GM12864 (cell line): ENCODE measurements at regions not wholly inside any gene's neighbourhood (a gene's known extent, or its start where the extent isn't known, plus 50 kb on each side); places are given as distances from the start of the nearest gene placed in this dataset.
"Not testable (repeated sequence)": the region's sequence is repeated elsewhere in the genome, so short reads cannot be mapped to it uniquely, and the experiment has no call there.

Experiments
- DNase-seq: peaks from one replicate; pipeline ENCODE4 v3.0.0-alpha.2; 2011; ENCODE audit warnings: low read depth
- H3K4me3 ChIP-seq: 2 replicates; pipeline ENCODE4 v1.5.1; 2011; ENCODE audit warnings: mild to moderate bottlenecking, low read depth, low read length, control low read depth
- CTCF ChIP-seq: IDR thresholded peaks from 2 replicates; pipeline ENCODE4 v1.5.1; 2011; ENCODE audit warnings: low read depth, mild to moderate bottlenecking, moderate library complexity, low read length, control low read depth, inconsistent platforms; ENCODE audit errors: missing control alignments

GRCh38 chr2:113386780-113387433, 50.6 kb upstream of the ZNG1B start:
- not testable (repeated sequence) for H3K4me3 ChIP-seq, DNase-seq

DNA sequence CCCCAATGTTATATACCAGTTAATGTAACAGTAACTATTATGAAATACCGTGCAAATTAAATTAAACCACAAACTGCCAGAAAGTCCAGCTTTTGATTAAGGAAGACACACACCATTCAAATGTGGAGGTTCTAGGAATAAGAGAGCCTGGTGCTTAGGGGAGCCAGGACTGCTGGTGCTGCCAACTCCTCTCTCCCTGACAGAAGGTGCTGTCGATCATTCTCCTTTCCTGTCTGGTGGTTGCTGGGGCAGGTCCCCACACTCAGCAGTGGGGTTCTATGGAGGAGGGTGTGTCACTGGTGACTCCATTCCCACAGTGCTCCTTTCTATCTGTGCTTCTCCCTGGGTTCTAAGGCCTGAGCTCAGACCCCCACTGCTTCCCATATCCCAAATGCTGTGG, 57.9 kb upstream of the ZNG1B start:
- H3K4me3 ChIP-seq, DNase-seq: not testable (repeated sequence)

GRCh38 chr2:113376913-113377445, 60.5 kb upstream of the ZNG1B start:
- DNase-seq: no peak
- no peak overlapping the region for H3K4me3 ChIP-seq
- no peak for TF ChIP-seq CTCF

DNA sequence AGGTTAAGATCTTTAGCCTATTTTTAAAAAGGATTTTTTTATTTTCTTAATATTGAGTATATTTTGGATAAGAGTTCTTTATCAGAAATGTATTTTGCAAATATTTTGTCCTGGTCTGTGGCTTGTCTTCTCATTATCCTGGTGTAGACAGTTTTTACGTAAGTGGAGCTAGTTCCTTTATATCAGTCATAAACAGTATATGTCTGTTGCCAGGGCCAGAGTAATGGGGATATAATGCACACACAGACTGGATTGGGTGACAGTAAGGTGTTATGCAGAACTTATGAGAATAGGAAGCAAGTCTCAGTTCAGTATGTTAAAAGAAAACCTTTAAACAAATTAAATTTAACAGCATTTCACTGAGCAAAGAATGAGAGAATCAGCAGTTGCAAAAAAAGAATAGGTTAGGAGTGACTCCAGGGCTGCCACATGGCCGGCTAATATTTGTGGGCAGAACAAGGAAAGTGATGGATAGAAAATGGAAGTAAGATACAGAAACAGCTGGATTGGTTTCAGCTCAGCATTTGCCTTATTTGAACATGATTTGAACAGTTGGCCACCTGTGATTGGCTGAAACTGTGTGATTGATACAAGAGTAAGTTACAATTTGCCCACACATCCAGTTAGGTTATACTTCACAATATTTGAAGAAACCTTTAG, 61.1 kb upstream of the ZNG1B start:
- DNase-seq: no peak
- TF ChIP-seq CTCF: no peak
- no peak overlapping the region for H3K4me3 ChIP-seq

GRCh38 chr2:113374857-113375256, 62.6 kb upstream of the ZNG1B start:
- H3K4me3 ChIP-seq, DNase-seq: not testable (repeated sequence)

GRCh38 chr2:113372258-113372834, 65.1 kb upstream of the ZNG1B start:
- H3K4me3 ChIP-seq, DNase-seq: not testable (repeated sequence)

DNA sequence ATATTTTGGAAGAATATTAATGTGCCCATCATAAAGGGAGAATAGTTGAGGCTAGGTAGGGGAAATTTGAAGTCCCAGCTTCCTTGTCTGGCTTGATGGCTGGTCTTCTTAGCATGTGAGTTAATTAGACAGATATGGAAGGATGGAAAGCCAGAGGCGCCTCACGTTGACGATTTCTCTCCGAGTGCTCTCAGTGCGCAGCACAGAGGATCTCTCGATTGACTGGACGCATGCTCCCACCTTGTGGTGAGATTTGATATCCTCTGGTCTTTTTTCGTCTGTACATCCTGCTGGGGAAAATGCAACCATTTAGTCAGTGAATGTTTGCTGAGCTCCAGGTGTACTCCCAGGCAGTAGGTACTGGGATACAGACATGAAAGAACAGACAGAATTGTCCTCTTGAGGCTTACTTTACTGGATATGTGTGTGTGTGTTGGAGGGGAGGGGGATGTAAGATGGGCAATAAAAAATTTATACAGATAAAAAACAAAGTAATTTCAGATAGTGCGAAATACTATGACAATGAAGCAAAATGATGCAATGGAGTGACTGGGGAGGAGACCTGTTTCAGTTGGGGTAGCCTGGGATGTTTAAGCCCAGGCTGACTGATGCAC, 66.9 kb upstream of the ZNG1B start:
- no peak for DNase-seq
- TF ChIP-seq CTCF: peak; percentile 60
- H3K4me3 ChIP-seq: no peak overlapping the region

DNA sequence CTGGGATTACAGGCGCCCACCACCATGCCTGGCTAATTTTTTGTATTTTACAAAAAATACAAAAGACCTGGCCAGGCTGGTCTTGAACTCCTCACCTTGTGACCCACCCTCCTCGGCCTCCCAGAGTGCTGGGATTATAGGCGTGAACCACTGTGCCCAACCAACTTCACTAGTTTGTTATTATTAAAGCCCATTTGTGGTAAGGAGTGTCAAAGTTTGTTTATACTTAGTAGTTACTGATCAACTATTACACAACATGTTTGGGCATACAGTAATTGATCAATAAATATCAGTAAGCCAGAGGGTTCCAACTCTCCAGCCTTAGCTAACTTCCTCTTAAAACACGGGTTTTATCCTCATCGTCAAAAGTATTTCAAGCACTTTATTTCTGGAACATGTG, 67.5 kb upstream of the ZNG1B start:
- no peak for DNase-seq
- H3K4me3 ChIP-seq: no peak overlapping the region
- TF ChIP-seq CTCF: no peak

DNA sequence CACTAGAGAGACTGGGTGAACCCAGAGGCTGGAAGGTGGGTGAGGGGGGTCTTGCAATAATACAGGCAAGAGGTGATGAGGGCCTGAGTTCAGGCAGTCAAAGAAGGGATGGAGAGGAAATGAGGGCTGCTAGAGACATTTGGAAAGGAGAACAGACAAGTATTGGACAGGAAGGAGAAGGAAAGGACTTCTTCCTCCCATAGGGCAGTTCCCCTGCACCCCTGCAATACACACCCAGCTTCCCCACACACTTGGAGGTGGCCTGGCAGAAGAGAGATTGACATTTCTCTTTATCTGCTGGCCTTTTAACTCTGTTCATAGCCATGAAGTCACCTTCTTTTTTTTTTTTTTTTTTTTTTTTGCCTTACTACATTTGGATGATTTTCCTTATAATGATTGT, 68.9 kb upstream of the ZNG1B start:
- not testable (repeated sequence) for H3K4me3 ChIP-seq, DNase-seq

GRCh38 chr2:113366821-113367220, 70.7 kb upstream of the ZNG1B start:
- not testable (repeated sequence) for DNase-seq, H3K4me3 ChIP-seq

DNA sequence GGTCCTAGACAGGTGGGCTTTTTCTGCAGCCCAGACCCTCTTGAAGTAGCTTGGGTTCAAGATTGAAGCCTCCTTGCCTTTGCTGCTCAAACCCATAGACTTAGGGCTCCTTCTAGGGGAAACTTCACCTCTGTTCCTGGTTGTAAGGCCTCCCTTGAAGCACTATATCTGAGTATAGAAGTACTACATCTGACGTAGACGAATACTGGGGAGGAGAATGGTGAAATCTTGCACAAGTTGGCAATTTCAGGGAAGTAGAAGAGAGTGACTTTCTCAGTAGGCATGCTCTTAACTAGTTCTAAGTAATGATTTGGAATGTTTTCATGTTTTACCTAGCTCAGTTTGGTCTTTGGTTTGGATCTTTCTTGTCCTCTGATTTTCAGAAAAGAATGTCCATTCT, 71.7 kb upstream of the ZNG1B start:
- not testable (repeated sequence) for H3K4me3 ChIP-seq, DNase-seq

DNA sequence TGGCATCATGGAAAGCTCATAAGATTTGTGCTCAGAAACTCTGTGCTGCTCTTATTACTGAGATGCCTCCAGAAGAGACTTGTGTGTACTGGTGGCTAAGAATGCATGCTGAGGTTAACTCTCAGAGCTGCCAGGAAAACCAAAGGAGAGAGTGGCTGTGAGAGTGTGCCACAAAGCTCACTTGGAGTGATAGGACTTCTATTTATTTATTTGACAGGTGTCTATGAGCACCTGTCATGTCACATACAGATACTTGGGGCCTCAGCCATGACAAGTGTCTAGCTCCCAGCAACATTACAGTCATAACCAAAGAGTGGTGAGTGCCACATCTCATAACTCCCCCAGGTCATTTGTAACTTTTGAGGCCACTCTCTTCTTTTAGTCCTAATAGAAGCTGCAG, 72.2 kb upstream of the ZNG1B start:
- not testable (repeated sequence) for H3K4me3 ChIP-seq, DNase-seq
